PC-3 (cell line): ENCODE measurements at regions not wholly inside any gene's neighbourhood (a gene's known extent, or its start where the extent isn't known, plus 50 kb on each side); places are given as distances from the start of the nearest gene placed in this dataset.

Experiments used
- ATAC-seq: fragments of 200-7000 bp; cut with Tn5 transposase; 2 replicates; pipeline ENCODE4 v1.9.1; 2020; ENCODE audit warnings: mild to moderate bottlenecking, moderate library complexity
- BruUV-seq: library from RNA; stranded (reverse); fragments of 400-500 nt; replicated peaks from 2 replicates; lab custom pipeline; 2021; lab: Mats Ljungman, UMichigan
- CTCF ChIA-PET: fragments of 300-600 bp; sonication (Branson Sonifier 250); formaldehyde crosslinking; loops from one replicate; lab custom pipeline; 2022; ENCODE audit warnings: antibody characterized with exemption; lab: Charles Lee
- POLR2A ChIA-PET: fragments of 300-600 bp; sonication (Branson Sonifier 250); formaldehyde crosslinking; loops from one replicate; lab custom pipeline; 2022; ENCODE audit warnings: antibody characterized with exemption; ENCODE audit not compliant: unreplicated experiment; lab: Charles Lee
- DNase-seq: peaks from one replicate; pipeline ENCODE4 v3.0.0-alpha.2; 2015
- H2AFZ ChIP-seq: fragments of 300-600 bp; sonication (generic); 2 replicates; pipeline ENCODE4 v1.6.0; 2016; ENCODE audit warnings: antibody characterized with exemption, low read length
- H3F3A ChIP-seq: fragments of 300-600 bp; sonication (generic); one replicate; pipeline ENCODE4 v1.6.0; 2017; ENCODE audit warnings: antibody characterized with exemption, low read length, control low read depth, mild to moderate bottlenecking; ENCODE audit not compliant: unreplicated experiment
- H3K27ac ChIP-seq: fragments of 300-600 bp; sonication (generic); 2 replicates; pipeline ENCODE4 v1.5.1; 2016; ENCODE audit warnings: mild to moderate bottlenecking, low read length
- H3K27me3 ChIP-seq: fragments of 300-600 bp; sonication (generic); 2 replicates; pipeline ENCODE4 v1.6.1; 2016; ENCODE audit warnings: low read length, mixed read lengths
- H3K36me3 ChIP-seq: fragments of 300-600 bp; sonication (generic); 2 replicates; pipeline ENCODE4 v1.6.1; 2016; ENCODE audit warnings: low read depth, mixed run types, low read length, mixed read lengths
- H3K4me1 ChIP-seq: fragments of 300-600 bp; sonication (generic); 2 replicates; pipeline ENCODE4 v1.5.1; 2016; ENCODE audit warnings: low read length; ENCODE audit not compliant: insufficient read depth
- H3K4me2 ChIP-seq: fragments of 300-600 bp; sonication (generic); 2 replicates; pipeline ENCODE4 v1.6.0; 2016; ENCODE audit warnings: low read length
- H3K4me3 ChIP-seq: fragments of 300-600 bp; sonication (generic); 2 replicates; pipeline ENCODE4 v1.5.1; 2016; ENCODE audit warnings: mild to moderate bottlenecking, low read length, mixed read lengths
- H3K79me2 ChIP-seq: fragments of 300-600 bp; sonication (generic); 2 replicates; pipeline ENCODE4 v1.6.1; 2017; ENCODE audit warnings: low read length, mixed read lengths
- H3K9ac ChIP-seq: fragments of 300-600 bp; sonication (generic); 2 replicates; pipeline ENCODE4 v1.6.0; 2016; ENCODE audit warnings: mild to moderate bottlenecking, low read length
- H3K9me2 ChIP-seq: fragments of 300-600 bp; sonication (generic); replicated peaks from 2 replicates; pipeline ENCODE4 v1.6.1; 2016; ENCODE audit warnings: mixed run types, low read length, mixed read lengths
- H3K9me3 ChIP-seq: fragments of 300-600 bp; sonication (generic); 2 replicates; pipeline ENCODE4 v1.6.1; 2016; ENCODE audit warnings: low read length, mixed read lengths
- H4K20me1 ChIP-seq: fragments of 300-600 bp; sonication (generic); 2 replicates; pipeline ENCODE4 v1.6.1; 2016; ENCODE audit warnings: low read length, mixed read lengths
- CTCF ChIP-seq: fragments of 300-600 bp; sonication (generic); conservative IDR thresholded peaks from 2 replicates; pipeline ENCODE4 v1.5.1; 2017; ENCODE audit warnings: antibody characterized with exemption, low read depth, mild to moderate bottlenecking, low read length
- EZH2 ChIP-seq: fragments of 300-600 bp; sonication (generic); IDR thresholded peaks from one replicate; pipeline ENCODE4 v1.6.1; 2017; ENCODE audit warnings: antibody characterized with exemption, mild to moderate bottlenecking, low read length; ENCODE audit not compliant: unreplicated experiment
- EZH2phosphoT487 ChIP-seq: fragments of 300-600 bp; sonication (generic); IDR thresholded peaks from 2 replicates; pipeline ENCODE4 v1.6.1; 2018; ENCODE audit warnings: mild to moderate bottlenecking, antibody characterized with exemption, low read length, borderline replicate concordance
- intact Hi-C: fragments of 100-400 bp; cut with micrococcal nuclease; formaldehyde crosslinking; loops from 2 replicates; pipeline ENCODE4 v1.9.0; 2023

GRCh38 chr4:62288808-62289541 lies 1088.8 kb downstream of the ADGRL3 start:
- peak; percentile 6 for DNase-seq
- ChIA-PET CTCF (no interaction called here), POLR2A (no interaction called here)
- no peak for ATAC-seq
- intact Hi-C loops: no loop called here
- no peak overlapping the region for H3K4me3 ChIP-seq
- no peaks in the 10 kb centered on the region for H3K36me3 ChIP-seq
- H3F3A ChIP-seq: no peaks in the 10 kb centered on the region
- H3K4me2 ChIP-seq: no peak overlapping the region
- H3K27me3 ChIP-seq: no peaks in the 10 kb centered on the region
- peak overlapping the region; percentile 36; the same call in 1 of the 2 replicates for H2AFZ ChIP-seq
- no peaks in the 10 kb centered on the region for H3K9me2 ChIP-seq
- no peaks in the 10 kb centered on the region for H4K20me1 ChIP-seq
- TF ChIP-seq EZH2phosphoT487: no peak
- no peak for TF ChIP-seq CTCF
- no peak for TF ChIP-seq EZH2
- no peak overlapping the region for H3K9ac ChIP-seq
- H3K4me1 ChIP-seq: no peaks in the 10 kb centered on the region
- H3K9me3 ChIP-seq: no peaks in the 10 kb centered on the region
- no peak overlapping the region for H3K27ac ChIP-seq
- H3K79me2 ChIP-seq: no peaks in the 10 kb centered on the region
- BruUV-seq: no TSS peak

- Histone ChIP-seq H3K9me2 (no peaks in the 10 kb centered on the region), H3K9ac (no peak overlapping the region), H3K4me1 (no peaks in the 10 kb centered on the region), H3K4me3 (no peak overlapping the region), H3K9me3 (no peaks in the 10 kb centered on the region), H4K20me1 (no peaks in the 10 kb centered on the region), H3K36me3 (no peaks in the 10 kb centered on the region), H3K79me2 (no peaks in the 10 kb centered on the region), H3K4me2 (no peak overlapping the region), H3K27ac (no peak overlapping the region), H3F3A (no peaks in the 10 kb centered on the region), H3K27me3 (no peaks in the 10 kb centered on the region), H2AFZ (no peak overlapping the region)
- CTCF ChIA-PET: no interaction called here
- no TSS peak for BruUV-seq
- TF ChIP-seq EZH2 (no peak), CTCF (no peak), EZH2phosphoT487 (no peak)
- no peak for ATAC-seq
- POLR2A ChIA-PET: no interaction called here
- no peak for DNase-seq
- intact Hi-C loops: no loop called here
Measured at GRCh38 chr4:62285026-62285425, 1084.9 kb downstream of the ADGRL3 start.

- H2AFZ ChIP-seq: no peak overlapping the region
- no peak overlapping the region for H3K9ac ChIP-seq
- intact Hi-C loops: no loop called here
- H3K27me3 ChIP-seq: no peaks in the 10 kb centered on the region
- no peak for TF ChIP-seq CTCF
- TF ChIP-seq EZH2phosphoT487: no peak
- no peak for TF ChIP-seq EZH2
- H3K4me1 ChIP-seq: no peaks in the 10 kb centered on the region
- no peak overlapping the region for H3K4me2 ChIP-seq
- 0 out of 2 replicates have a peak, but pooled peaks cover 5% of the 10 kb centered on the region for H3K9me2 ChIP-seq
- H3F3A ChIP-seq: no peaks in the 10 kb centered on the region
- H4K20me1 ChIP-seq: no peaks in the 10 kb centered on the region
- ChIA-PET CTCF (no interaction called here), POLR2A (no interaction called here)
- ATAC-seq (no peak), DNase-seq (no peak)
- H3K4me3 ChIP-seq: no peak overlapping the region
- no peak overlapping the region for H3K27ac ChIP-seq
- H3K79me2 ChIP-seq: no peaks in the 10 kb centered on the region
- H3K36me3 ChIP-seq: no peaks in the 10 kb centered on the region
- no TSS peak for BruUV-seq
- H3K9me3 ChIP-seq: no peaks in the 10 kb centered on the region
Measured at GRCh38 chr4:62279689-62280088, 1079.6 kb downstream of the ADGRL3 start.
